UCSD-AML1 (cell line): ENCODE measurements at regions not wholly inside any gene's neighbourhood (a gene's known extent, or its start where the extent isn't known, plus 50 kb on each side); places are given as distances from the start of the nearest gene placed in this dataset.

Experiments used
- DNase-seq: peaks from one replicate; lab custom pipeline; 2025; ENCODE audit not compliant: unreplicated experiment; lab: John Stamatoyannopoulos, UW

DNA sequence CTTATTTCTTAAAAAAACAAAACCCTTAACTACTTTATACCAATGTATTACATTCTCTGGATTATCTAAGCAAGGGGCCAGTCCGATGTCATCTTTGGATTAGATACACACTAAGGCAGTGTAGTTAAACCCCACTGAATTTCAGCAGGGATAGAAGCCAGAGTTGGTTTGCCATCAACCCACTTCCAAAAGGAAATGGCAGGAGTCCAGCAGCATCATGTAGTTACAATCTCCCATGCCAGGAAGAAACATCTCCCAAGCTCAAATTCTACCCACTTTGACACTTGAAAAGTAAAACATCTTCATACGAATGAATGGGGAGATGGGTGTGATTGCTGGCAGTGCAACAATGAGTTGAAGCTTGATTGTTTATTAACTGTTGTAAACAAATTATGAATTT, 203.5 kb upstream of the PLXNC1 start:
- DNase-seq = no peak

DNA sequence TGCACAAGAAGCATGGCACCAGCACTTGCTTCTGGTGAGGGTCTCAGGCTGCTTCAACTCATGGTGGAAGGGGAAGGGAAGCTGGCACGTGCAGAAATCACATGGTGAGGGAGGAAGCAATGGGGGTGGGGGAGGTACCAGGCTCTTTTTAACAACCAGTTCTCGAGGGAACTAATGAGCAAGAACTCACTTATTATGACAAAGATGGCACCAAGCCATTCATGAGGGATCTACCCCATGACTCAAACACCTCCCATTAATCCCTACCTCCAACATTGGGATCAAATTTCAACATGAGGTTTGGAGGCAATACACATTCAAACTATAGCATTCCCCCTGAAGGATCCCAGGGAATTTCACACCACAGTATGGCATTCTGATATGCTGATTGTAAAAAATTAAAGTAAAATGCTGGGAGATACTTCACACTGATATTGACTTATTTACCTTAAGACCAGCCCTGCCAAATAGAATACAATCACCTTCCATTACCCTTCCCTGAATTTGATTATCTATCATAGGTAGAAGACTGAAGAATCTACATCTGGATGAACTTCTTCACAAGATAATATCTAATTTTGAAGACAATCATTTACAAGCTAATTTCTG, 201.7 kb upstream of the PLXNC1 start:
- DNase-seq = no peak

DNA sequence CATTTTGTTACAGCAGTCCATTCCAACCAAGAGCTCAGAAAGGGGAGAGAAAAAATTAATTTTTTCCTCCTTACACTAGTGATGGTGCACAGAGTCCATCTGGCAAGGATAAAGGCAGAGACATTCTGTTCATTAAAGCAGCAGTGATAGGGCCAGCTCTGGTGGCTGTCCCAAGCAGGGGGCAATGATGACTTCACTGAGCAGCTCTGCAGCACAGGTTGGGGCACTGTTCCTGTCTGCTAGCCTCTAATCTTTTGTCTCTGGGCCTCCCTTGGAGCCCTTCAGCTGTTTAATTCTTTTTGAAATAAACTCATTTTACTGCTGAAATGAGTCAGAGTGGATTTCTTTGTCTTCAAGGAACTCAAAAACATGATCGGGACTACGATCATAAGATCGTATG, 200.9 kb upstream of the PLXNC1 start:
- no peak for DNase-seq

DNA sequence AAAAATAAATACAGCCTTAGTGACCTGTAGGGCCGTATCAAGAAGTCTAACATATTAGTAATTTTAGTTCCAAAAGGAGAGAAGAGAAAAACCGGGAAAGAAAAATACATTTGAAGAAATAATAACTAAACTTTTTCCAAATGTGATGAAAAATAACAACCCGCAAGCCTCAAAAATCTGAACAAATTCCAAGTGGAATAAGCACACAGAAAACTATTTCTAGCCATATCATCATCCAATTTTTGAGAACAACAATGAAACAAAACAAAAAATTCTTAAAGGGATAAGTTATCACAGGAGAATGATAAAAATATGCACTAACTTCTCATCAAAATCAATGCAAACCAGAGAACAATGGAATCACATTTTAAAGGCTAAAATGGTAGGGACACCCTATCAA, 198.1 kb upstream of the PLXNC1 start:
- no peak for DNase-seq

DNA sequence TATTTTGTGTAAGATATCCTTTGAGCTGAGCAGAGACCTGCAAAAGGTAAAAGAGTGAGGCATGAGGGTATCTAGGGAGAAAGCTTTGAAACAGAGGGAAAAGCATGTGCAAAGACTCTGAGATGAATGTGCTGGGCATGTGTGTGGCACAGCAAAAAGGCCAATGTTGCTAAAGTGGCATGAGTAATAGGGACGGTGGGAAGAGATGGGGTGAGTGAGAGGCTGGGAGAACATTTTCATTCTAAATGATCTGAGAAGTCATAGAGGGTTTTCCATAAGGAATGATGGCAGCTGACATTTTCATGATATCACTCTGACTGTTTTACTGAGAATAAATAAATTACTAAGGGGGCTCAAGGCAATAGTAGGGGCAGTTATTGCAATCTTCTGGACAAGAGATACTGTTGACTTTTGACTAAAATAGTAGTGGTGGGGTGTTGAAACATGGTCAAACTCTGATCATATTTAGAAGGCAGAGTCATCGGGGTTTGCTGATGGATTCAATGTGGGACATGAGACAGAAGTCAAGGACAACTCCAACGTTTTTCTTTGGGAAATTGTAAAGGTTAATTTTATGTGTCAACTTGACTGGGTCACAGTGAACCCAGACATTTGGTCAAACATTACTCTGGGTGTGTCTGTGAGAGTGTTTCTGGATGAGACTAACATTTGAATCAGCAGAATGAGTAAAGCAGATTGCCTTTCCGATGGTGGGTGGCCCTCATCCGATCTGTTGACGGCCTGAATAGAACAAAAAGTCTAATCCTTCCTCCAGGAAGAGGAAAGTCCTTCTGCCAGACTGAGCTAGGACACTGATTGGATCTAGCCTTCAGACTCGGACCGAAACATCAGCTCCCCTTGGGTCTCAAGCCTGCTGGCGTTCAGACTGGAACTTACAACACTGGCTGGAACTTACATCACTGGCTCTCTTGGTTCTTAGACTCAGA, 193.9 kb upstream of the PLXNC1 start:
- no peak for DNase-seq

DNA sequence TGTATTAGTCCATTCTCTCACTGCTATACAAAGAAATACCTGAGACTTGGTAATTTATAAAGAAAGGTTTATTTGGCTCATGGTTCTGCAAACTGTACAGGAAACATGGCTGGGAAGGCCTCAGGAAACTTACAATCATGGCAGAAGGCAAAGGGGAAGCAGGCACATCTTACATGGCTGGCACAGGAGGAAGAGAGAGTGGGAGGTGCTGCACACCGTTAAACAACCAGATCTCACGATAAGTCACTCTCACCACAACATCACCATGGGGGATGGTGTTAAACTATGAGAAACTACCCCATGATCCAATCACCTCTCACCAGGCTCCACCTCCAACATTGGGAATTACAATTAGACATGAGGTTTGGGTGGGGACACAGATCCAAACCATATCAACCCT, 191.8 kb upstream of the PLXNC1 start:
- no peak for DNase-seq

DNA sequence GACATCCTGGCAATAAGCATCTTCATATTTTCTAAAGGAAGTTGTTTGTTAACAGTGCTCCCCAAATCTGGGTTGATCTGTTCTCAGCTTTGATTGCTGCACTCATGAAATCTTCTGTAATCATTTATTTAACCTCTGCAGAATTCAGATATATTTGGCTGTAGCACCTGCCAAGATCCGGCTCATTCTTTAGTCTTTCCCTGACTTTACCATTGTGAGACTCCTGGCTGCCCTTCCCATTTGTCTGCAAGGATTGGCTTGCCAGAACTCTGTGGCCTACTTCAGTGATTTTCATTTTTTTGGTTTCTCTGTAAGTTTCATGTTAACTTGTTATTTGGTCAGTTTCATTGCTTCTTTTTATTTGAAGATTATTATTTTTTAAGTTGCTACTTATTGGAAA, 191.2 kb upstream of the PLXNC1 start:
- no peak for DNase-seq

DNA sequence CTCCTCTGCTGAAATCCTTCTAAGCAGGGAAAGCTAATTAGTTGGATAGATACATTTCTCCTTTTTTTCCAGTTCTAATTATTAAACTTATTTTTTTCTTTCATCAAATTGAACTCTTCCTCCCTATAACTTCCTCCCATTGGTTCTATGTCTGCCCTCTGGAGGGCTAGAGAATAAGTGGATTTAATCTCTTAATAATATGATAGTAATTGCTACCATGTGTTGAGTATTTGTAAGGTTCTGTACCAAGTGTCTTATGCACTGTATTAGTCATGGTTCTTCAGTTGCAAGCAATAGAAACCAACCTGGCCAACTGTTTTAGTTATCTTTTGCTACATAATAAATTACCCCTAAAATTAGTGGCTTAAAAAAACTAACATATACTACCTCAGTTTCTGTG, 190.5 kb upstream of the PLXNC1 start:
- no peak for DNase-seq

DNA sequence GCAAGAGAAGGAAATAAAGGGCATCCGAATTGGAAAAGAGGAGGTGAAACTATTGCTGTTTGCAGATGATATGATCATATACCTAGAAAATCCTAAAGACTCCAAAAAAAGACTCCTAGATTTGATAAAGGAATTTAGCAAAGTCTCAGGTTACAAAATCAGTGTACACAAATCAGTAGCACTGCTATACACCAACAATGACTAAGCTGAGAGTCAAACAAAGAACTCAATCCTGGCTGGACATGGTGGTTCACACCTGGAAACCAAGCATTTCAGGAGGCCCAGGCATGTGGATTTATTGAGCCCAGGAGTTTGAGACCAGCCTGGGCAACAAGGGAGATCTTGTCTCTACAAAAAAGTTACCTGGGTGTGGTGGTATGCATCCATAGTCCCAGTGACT, 188.7 kb upstream of the PLXNC1 start:
- no peak for DNase-seq

DNA sequence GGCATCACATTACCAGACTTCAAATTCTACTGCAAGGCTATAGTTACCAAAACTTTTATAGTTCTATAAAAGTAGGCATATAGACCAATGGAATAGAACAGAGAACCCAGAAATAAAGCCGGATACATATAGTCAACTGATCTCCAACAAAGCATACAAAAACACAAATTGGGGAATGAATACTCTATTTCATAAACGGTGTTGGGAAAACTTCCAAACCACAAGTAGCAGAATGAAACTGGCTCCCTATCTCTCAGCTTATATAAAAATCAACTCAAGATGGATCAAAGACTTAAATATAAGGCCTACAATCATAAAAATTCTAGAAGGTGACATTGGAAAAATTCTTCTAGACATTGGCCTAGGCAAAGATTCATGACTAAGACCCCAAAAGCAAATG, 187.9 kb upstream of the PLXNC1 start:
- no peak for DNase-seq

DNA sequence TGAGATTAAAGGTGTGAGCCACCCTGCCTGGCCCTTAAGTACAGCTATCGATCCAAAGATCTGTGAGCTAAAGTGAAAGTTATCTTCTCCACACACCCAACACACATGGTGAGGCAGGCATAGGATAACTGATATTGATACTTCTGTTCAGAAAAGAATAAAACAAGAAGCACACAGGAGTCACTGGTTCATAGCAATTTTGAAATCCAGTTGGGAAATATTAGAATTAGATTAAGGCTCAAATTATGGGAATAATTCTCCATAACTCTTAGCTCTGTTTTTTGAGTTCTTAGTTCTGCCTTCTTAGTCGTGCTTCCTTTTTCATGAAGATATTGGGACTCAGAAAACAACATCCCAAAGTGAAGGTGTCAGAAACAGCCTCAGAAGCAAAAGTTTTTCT, 186.0 kb upstream of the PLXNC1 start:
- DNase-seq = no peak

DNA sequence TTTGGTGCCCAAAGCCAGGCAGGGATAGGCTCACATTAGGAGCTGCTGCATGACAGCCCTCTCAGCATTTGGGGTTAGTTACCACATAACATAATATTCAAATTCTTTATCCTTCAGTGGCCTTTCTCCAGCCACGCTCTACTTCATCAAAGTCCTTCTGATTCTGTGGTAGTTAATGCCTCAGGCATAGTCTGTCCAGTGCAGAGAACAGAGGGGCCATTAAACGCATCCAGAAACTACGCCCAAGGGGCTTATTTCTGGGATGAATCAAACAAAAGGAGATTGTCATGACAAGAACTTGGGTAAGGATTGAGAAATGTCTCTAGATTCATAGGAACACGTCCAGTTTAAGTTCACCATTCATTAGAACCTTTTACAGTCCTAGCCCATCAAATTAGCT, 183.4 kb upstream of the PLXNC1 start:
- no peak for DNase-seq

DNA sequence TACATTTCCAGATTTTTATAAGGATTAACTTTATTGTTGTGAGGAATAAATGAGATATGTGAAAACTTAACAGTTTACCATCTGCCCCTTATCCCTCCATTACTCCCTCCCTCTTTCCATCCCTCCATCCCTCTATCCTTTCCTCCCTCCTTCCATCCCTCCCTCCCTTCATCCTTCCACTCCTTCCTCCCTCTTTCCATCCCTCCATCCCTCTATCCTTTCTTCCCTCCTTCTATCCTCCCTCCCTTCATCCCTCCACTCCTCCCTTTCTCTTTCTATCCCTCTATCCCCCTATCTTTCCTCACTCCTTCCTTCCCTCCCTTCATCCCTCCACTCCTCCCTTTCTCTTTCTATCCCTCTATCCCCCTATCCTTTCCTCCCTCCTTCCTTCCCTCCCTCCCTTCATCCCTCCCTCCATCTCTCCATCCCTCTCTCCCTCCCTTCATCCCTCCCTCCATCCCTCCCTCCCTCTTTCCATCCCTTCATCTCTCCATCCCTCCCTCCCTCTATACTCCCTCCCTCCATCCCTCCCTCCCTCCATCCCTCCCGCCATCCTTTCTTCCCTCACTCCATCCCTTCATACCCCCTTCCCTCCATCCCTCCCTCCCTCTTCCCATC, 181.8 kb upstream of the PLXNC1 start:
- DNase-seq = no peak

DNA sequence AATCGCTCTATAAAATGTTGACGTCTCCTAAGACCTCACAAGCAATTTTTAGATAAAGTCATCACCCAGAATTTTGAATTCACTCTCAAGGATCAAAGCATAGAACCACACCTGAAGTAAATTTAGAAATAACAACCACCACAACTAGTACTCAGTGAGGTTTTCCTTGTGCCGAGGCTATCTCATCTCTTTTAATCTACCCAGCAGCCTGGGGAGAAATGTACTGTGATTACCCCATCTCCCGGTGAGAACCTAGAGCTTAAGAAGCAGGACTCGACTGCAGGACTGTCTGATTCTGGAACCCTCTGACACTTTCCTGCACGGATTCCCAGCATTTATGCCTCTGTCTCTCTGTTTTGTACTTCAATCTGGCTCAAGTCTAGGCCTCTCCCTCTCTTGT, 180.9 kb upstream of the PLXNC1 start:
- DNase-seq = no peak

DNA sequence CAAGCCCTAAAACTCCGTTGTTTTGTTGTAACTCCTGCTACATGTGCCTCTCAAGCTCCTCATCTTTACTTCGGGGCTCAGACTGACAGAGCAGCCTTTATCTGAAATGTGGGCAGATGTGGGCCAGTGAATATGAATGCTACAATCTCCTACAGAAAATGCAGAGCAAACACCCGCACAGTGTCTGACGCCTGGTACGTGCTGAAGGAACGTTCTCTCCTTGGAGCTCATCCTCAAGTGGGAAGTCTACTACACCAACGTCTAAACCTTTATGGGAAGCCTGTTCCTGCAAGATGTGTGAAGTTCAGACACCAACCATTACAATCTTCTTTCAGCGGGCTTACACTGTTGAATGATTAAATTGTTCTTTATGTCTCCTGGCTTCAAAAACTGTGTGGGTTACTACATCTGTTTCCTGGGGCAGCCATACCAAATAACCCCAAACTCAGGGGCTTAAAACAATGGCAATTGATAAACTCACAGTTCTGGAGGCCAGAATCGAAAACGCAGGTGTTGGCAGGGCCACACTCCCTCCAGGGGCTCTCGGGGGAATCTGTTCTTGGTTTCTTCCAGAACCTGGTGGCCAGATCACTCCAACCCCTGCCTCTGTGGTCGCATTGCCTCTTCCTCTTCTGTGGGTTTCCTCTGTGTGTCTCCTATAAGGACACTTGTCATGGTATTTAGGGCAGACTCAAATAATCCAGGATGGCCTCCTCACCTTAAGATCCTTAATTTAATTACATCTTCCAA, 179.7 kb upstream of the PLXNC1 start:
- peak; percentile 16 for DNase-seq

DNA sequence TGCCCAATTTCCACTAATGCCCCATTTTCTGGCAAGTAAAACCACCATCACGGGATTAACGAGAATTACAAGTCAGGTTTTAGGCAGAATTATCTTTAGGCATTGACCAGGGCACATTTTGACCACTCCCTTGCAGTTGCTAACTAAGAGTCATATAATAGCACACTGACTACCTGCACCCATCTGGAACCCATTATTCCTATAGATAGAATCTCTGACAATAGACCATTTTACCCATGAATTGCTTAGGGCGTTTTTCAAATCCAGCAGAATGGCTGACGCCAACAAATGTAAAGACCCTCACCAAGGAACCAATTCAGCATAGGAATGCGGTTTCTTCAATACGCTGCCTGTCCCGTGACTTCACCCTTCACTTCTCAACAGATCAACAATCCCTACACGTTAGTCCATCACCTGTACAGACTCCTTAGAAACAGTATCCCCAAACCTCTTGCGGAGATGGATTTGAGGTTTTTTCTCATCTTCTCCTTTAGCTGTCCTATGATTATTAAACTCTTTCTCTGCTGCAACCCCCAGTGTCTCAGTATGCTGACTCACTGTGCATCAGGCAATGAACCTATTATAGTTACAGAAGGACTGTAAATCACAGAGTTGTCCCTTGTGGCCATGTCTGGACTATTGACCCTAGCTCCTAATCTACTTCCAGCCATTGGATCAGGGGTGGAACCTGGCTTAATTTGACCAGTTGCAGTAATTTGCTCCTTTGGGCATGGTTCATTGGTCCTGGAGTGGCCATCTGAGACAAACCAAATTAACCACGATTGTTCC, 177.3 kb upstream of the PLXNC1 start:
- no peak for DNase-seq

DNA sequence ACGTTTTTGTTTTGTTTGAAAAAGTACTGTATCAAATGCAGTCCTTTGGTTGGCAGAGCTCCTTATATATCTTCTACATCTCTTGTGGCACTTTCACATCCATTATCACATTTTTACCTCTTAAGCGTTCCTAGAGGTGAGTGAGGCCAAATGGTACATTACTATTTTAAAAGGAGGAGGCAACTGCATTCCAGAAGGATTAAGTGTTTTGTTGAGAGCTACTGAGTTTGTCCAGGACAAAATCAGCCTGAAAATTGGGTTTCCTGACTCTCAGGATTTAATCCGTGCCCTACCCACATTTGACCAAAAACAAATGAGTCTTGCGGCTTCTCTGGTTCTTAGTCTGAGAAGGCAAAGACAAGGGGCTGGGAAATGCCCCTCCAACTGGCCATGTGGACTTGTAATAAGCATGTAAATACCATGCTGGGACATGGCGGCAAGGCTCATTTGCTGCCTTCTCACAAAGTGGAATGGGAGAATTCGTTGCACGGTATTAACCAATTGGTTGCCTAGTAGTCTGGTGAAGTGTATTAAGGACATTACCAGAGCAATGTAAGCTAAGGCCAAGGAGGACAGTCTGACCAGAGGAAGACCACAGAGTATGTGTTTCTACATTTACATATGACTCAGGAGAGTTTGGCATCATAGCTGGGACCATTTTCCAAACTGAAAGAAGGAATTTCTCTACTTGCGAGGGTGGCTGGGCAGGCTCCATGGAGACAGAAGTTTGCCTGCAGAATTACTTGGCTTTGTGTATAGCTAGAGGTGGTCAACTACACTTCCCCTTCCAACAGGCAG, 175.8 kb upstream of the PLXNC1 start:
- no peak for DNase-seq

DNA sequence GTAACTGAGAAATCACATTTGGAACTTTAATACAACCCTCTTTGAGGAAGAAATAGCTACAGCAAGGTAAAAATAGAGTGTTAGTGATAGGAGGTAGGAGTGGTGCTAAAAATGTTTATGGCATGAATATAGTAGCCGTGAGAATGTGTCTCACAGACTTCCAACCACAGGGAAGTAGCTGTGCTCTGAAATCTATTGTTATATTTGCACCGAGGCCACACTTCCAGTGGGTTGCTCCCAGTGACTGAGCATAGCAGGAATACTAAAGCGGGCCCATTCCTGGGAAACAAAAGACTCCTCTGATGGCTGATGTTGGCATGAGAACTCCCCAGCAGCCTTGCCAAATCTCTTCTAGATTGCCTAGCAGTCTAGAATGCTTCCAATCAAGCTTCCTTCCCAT, 174.1 kb upstream of the PLXNC1 start:
- no peak for DNase-seq

DNA sequence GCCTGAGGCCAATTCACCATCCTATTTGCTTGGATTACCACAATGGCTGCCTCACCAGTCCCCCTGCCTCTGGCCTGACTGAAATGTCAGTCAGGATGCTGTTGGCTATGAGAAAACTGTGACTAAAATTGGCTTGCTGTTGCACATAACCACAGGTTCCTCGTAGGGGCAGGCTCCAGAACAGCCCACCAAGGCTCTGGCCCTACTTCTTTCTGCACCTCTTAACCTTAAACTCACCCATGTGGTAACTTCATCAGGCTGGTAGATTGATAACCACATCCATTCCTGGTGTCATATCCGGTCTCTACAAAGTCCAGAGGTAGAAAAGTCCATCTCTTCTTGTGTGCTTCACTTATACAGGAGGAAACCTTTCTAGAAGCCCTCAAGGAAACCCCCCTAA, 172.4 kb upstream of the PLXNC1 start:
- no peak for DNase-seq

DNA sequence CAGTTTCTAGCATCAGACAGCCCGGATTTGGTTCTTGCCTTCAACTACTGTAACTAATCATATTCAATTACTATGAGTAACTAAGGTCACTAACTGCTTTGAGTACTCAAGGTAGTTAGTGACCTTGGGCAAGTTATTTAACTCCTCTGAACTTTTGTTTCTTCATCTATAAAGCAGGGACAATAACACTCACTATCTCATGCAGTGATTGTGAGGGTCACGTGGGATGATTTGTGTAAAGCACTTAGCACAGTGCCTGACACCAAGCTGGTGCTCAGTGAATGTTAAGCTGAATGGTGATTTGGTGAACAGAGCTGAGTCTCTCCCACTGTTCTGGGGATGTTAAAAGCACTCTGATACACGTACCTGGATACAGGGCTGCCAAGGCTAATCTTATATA, 171.3 kb upstream of the PLXNC1 start:
- DNase-seq = no peak
